HCT116 (cell line): ENCODE measurements at regions not wholly inside any gene's neighbourhood (a gene's known extent, or its start where the extent isn't known, plus 50 kb on each side); places are given as distances from the start of the nearest gene placed in this dataset.

Experiments used
- ATAC-seq: fragments of 200-7000 bp; cut with Tn5 transposase; 2 replicates; pipeline ENCODE4 v1.9.1; 2020; ENCODE audit warnings: mild to moderate bottlenecking, moderate library complexity
- BruUV-seq: library from RNA; stranded (reverse); fragments of 400-500 nt; replicated peaks from 2 replicates; lab custom pipeline; 2021; lab: Mats Ljungman, UMichigan
- CTCF ChIA-PET: fragments of 300-600 bp; sonication (Branson Sonifier 250); formaldehyde crosslinking; loops from one replicate; lab custom pipeline; 2021; ENCODE audit warnings: antibody characterized with exemption; lab: Charles Lee
- POLR2A ChIA-PET: fragments of 300-600, 350-600 bp; sonication (Branson Sonifier 250); formaldehyde crosslinking; loops from one replicate; lab custom pipeline; 2021; ENCODE audit warnings: antibody characterized with exemption; lab: Charles Lee
- RAD21 ChIA-PET, 2 experiments: fragments of 300-600 bp; sonication (Branson Sonifier 250); formaldehyde crosslinking; loops; one replicate each; lab custom pipeline; 2023; ENCODE audit warnings: low total read pairs in 2 of 2; ENCODE audit not compliant: uncharacterized antibody in 2 of 2, unreplicated experiment in 2 of 2, low non-redundant PET in 1 of 2; lab: Charles Lee
- DNase-seq: peaks from one replicate; pipeline ENCODE4 v3.0.0-alpha.2; 2010; ENCODE audit warnings: low read depth, low spot score
- H2AFZ ChIP-seq: fragments of 200-600 bp; shearing (Covaris generic), sonication (generic); 2 replicates; pipeline ENCODE4 v1.6.1; 2017; ENCODE audit warnings: low read depth, mixed run types, mixed read lengths, antibody characterized with exemption, low read length; ENCODE audit not compliant: poor library complexity, severe bottlenecking
- H3K27ac ChIP-seq: 2 replicates; pipeline ENCODE4 v1.5.1; 2012; ENCODE audit warnings: low read depth, low read length
- H3K27me3 ChIP-seq: fragments of 200-600 bp; sonication (generic); 2 replicates; pipeline ENCODE4 v1.6.1; 2016; ENCODE audit warnings: mixed run types, low read length, mixed read lengths; ENCODE audit not compliant: insufficient read depth
- H3K36me3 ChIP-seq, 2 experiments: fragments of 200-500 bp in 1 of 2; fragments of 200-600 bp in 1 of 2; sonication (Bioruptor generic) in 1 of 2; sonication (generic) in 1 of 2; 2 replicates each; pipeline versions ENCODE4 v1.5.1 to v1.6.1; 2014 to 2016; ENCODE audit warnings: low read length in 2 of 2, inconsistent platforms in 1 of 2, mixed read lengths in 1 of 2, mixed run types in 1 of 2; ENCODE audit not compliant: insufficient read depth in 2 of 2, control insufficient read depth in 1 of 2
- H3K4me1 ChIP-seq, 2 experiments: fragments of 200-600 bp in 1 of 2; sonication (generic) in 1 of 2; 2 replicates each; pipeline versions ENCODE4 v1.5.1 to v1.6.1; 2012 to 2017; ENCODE audit warnings: low read length in 2 of 2, inconsistent platforms in 1 of 2, mild to moderate bottlenecking in 1 of 2, mixed read lengths in 1 of 2, mixed run types in 1 of 2, moderate library complexity in 1 of 2; ENCODE audit not compliant: insufficient read depth in 2 of 2, control insufficient read depth in 1 of 2
- H3K4me2 ChIP-seq: fragments of 200-600 bp; sonication (generic); 2 replicates; pipeline ENCODE4 v1.6.1; 2017; ENCODE audit warnings: mixed run types, low read length, mixed read lengths
- H3K4me3 ChIP-seq, 2 experiments: fragments of 200-600 bp in 1 of 2; sonication (generic) in 1 of 2; replicated peaks in 1 of 2; 2 replicates each; pipeline ENCODE4 v1.5.1; 2011 to 2016; ENCODE audit warnings: low read length in 2 of 2, control low read depth in 1 of 2, low read depth in 1 of 2, mild to moderate bottlenecking in 1 of 2, mixed read lengths in 1 of 2, mixed run types in 1 of 2
- H3K79me2 ChIP-seq: fragments of 200-600 bp; sonication (generic); 2 replicates; pipeline ENCODE4 v1.6.1; 2017; ENCODE audit warnings: mild to moderate bottlenecking, mixed run types, low read length, moderate library complexity, mixed read lengths; ENCODE audit not compliant: insufficient read depth
- H3K9ac ChIP-seq: fragments of 200-600 bp; sonication (generic); 2 replicates; pipeline ENCODE4 v1.6.1; 2016; ENCODE audit warnings: low read length, mixed read lengths
- H3K9me2 ChIP-seq: fragments of 200-600 bp; sonication (generic), shearing (Covaris generic); 2 replicates; pipeline ENCODE4 v1.6.1; 2017; ENCODE audit warnings: mixed run types, mild to moderate bottlenecking, moderate library complexity; ENCODE audit not compliant: insufficient read depth
- H3K9me3 ChIP-seq, 2 experiments: fragments of 200-500 bp in 1 of 2; fragments of 200-600 bp in 1 of 2; sonication (Bioruptor generic) in 1 of 2; sonication (generic) in 1 of 2; 2 replicates each; pipeline ENCODE4 v1.6.1; 2014 to 2017; ENCODE audit warnings: low read length in 2 of 2, mixed read lengths in 2 of 2, inconsistent platforms in 1 of 2, low read depth in 1 of 2, mild to moderate bottlenecking in 1 of 2, mixed run types in 1 of 2, moderate library complexity in 1 of 2; ENCODE audit not compliant: control insufficient read depth in 1 of 2, insufficient read depth in 1 of 2
- H4K20me1 ChIP-seq: fragments of 200-600 bp; sonication (generic), shearing (Covaris generic); 2 replicates; pipeline ENCODE4 v1.6.1; 2017; ENCODE audit warnings: mixed run types, mild to moderate bottlenecking, moderate library complexity; ENCODE audit not compliant: insufficient read depth
- CBX3 ChIP-seq: IDR thresholded peaks from 2 replicates; pipeline ENCODE4 v1.6.1; 2012; ENCODE audit warnings: low read depth
- CEBPB ChIP-seq: IDR thresholded peaks from 2 replicates; pipeline ENCODE4 v1.6.1; 2012; ENCODE audit warnings: low read depth
- EGR1 ChIP-seq: IDR thresholded peaks from 2 replicates; pipeline ENCODE4 v1.6.1; 2012; ENCODE audit warnings: low read depth
- ELF1 ChIP-seq: IDR thresholded peaks from 2 replicates; pipeline ENCODE4 v1.6.1; 2012; ENCODE audit warnings: low read depth, borderline replicate concordance
- EZH2 ChIP-seq: fragments of 200-600 bp; sonication (generic); IDR thresholded peaks from 2 replicates; pipeline ENCODE4 v1.6.1; 2017; ENCODE audit warnings: antibody characterized with exemption, mixed run types
- EZH2phosphoT487 ChIP-seq: fragments of 200-600 bp; IDR thresholded peaks from 2 replicates; pipeline ENCODE4 v1.6.1; 2018; ENCODE audit warnings: antibody characterized with exemption, borderline replicate concordance
- FOSL1 ChIP-seq: IDR thresholded peaks from 2 replicates; pipeline ENCODE4 v1.6.1; 2012; ENCODE audit warnings: low read depth
- POLR2A ChIP-seq: IDR thresholded peaks from 2 replicates; pipeline ENCODE4 v1.7.0; 2011; ENCODE audit warnings: borderline replicate concordance; ENCODE audit not compliant: insufficient read depth, insufficient read length; ENCODE audit errors: extremely low read depth
- POLR2AphosphoS5 ChIP-seq: IDR thresholded peaks from 2 replicates; pipeline ENCODE4 v1.6.1; 2011; ENCODE audit warnings: mild to moderate bottlenecking, low read depth, low read length, moderate library complexity
- SIN3A ChIP-seq: IDR thresholded peaks from 2 replicates; pipeline ENCODE4 v1.6.1; 2012; ENCODE audit warnings: low read depth
- SP1 ChIP-seq: IDR thresholded peaks from 2 replicates; pipeline ENCODE4 v1.6.1; 2012; ENCODE audit warnings: low read depth
- TCF7L2 ChIP-seq: IDR thresholded peaks from 2 replicates; pipeline ENCODE4 v1.7.0; 2011; ENCODE audit warnings: borderline replicate concordance, inconsistent platforms; ENCODE audit not compliant: insufficient read depth, insufficient read length; ENCODE audit errors: extremely low read depth
- YY1 ChIP-seq: IDR thresholded peaks from 2 replicates; pipeline ENCODE4 v1.6.1; 2011; ENCODE audit warnings: low read length, low read depth, moderate library complexity, mild to moderate bottlenecking; ENCODE audit not compliant: insufficient replicate concordance; ENCODE audit errors: extremely low read depth
- ZFX ChIP-seq: fragments of 450-650 bp; IDR thresholded peaks from 2 replicates; pipeline ENCODE4 v1.6.1; 2017
- intact Hi-C: fragments of 100-400 bp; cut with micrococcal nuclease; formaldehyde crosslinking; loops from 2 replicates; pipeline ENCODE4 v1.10.0; 2022
- TF ChIP-seq, protein P1 (sequence below): IDR thresholded peaks from 2 replicates; pipeline ENCODE4 v1.6.1; 2011; ENCODE audit warnings: mild to moderate bottlenecking, low read length, moderate library complexity; ENCODE audit not compliant: insufficient replicate concordance; ENCODE audit errors: extremely low read depth
- TF ChIP-seq, protein P2 (sequence below): IDR thresholded peaks from 2 replicates; pipeline ENCODE4 v1.6.1; 2012
- TF ChIP-seq, protein P3 (sequence below), 3 experiments: fragments of 200-600 bp in 1 of 3; sonication (generic) in 1 of 3; IDR thresholded peaks in 2 of 3; conservative IDR thresholded peaks in 1 of 3; 2 replicates each; pipeline ENCODE4 v1.5.1; 2012 to 2017; ENCODE audit warnings: low read depth in 2 of 3, low read length in 2 of 3, antibody characterized with exemption in 1 of 3, borderline replicate concordance in 1 of 3, control low read depth in 1 of 3, mild to moderate bottlenecking in 1 of 3, mixed read lengths in 1 of 3, mixed run types in 1 of 3, moderate library complexity in 1 of 3; ENCODE audit not compliant: insufficient read depth in 1 of 3
- TF ChIP-seq, protein P4 (sequence below): IDR thresholded peaks from 2 replicates; pipeline ENCODE4 v1.6.1; 2012

DNA sequence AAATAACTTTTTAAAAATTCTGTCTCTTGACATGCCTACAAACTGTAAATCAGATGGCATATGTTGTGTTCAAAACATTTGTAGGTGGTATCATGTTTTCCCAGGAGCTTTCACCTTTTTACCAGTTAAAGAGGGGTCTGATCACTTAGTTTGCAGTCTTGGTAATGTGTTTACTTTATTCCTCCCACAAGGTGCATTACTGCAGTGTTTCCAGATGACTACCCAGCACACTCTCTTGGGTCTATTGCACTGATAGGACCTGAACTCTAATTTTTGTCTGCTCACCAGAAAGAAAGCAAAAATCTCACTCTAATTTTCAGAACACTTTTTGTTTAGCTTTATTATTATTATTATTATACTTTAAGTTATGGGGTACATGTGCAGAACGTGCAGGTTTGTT lies 734.1 kb downstream of the GBE1 start:
- H3K4me2 ChIP-seq: no peak overlapping the region
- ChIA-PET POLR2A (no interaction called here), RAD21 (no interaction called here), CTCF (no interaction called here)
- no peak overlapping the region for H2AFZ ChIP-seq
- peaks cover 4 to 16% of the 10 kb centered on the region in 2 experiments; a peak in 2 of 4 replicates for H3K9me3 ChIP-seq
- TF ChIP-seq TCF7L2: no peak
- TF ChIP-seq ELF1: no peak
- TF ChIP-seq EZH2phosphoT487: no peak
- no peak for TF ChIP-seq YY1
- TF ChIP-seq, protein P1, sequence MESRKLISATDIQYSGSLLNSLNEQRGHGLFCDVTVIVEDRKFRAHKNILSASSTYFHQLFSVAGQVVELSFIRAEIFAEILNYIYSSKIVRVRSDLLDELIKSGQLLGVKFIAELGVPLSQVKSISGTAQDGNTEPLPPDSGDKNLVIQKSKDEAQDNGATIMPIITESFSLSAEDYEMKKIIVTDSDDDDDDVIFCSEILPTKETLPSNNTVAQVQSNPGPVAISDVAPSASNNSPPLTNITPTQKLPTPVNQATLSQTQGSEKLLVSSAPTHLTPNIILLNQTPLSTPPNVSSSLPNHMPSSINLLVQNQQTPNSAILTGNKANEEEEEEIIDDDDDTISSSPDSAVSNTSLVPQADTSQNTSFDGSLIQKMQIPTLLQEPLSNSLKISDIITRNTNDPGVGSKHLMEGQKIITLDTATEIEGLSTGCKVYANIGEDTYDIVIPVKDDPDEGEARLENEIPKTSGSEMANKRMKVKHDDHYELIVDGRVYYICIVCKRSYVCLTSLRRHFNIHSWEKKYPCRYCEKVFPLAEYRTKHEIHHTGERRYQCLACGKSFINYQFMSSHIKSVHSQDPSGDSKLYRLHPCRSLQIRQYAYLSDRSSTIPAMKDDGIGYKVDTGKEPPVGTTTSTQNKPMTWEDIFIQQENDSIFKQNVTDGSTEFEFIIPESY: no peak
- TF ChIP-seq ZFX: no peak
- no peak for TF ChIP-seq POLR2A
- TF ChIP-seq SP1: no peak
- TF ChIP-seq, protein P2, sequence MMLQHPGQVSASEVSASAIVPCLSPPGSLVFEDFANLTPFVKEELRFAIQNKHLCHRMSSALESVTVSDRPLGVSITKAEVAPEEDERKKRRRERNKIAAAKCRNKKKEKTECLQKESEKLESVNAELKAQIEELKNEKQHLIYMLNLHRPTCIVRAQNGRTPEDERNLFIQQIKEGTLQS: no peak
- TF ChIP-seq, protein P3, sequence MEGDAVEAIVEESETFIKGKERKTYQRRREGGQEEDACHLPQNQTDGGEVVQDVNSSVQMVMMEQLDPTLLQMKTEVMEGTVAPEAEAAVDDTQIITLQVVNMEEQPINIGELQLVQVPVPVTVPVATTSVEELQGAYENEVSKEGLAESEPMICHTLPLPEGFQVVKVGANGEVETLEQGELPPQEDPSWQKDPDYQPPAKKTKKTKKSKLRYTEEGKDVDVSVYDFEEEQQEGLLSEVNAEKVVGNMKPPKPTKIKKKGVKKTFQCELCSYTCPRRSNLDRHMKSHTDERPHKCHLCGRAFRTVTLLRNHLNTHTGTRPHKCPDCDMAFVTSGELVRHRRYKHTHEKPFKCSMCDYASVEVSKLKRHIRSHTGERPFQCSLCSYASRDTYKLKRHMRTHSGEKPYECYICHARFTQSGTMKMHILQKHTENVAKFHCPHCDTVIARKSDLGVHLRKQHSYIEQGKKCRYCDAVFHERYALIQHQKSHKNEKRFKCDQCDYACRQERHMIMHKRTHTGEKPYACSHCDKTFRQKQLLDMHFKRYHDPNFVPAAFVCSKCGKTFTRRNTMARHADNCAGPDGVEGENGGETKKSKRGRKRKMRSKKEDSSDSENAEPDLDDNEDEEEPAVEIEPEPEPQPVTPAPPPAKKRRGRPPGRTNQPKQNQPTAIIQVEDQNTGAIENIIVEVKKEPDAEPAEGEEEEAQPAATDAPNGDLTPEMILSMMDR (IDR thresholded peaks at IDR 0.05 in 2 of 3, conservative IDR thresholded peaks at IDR 0.05 in 1 of 3; ENCODE audit: borderline replicate concordance in 1 of 3, insufficient read depth in 1 of 3, low read depth in 2 of 3, low read length in 2 of 3): no peak
- TF ChIP-seq CBX3: no peak
- TF ChIP-seq, protein P4, sequence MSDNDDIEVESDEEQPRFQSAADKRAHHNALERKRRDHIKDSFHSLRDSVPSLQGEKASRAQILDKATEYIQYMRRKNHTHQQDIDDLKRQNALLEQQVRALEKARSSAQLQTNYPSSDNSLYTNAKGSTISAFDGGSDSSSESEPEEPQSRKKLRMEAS: no peak
- TF ChIP-seq SIN3A: no peak
- no peak for TF ChIP-seq EZH2
- no peak for TF ChIP-seq CEBPB
- TF ChIP-seq EGR1: no peak
- TF ChIP-seq FOSL1: no peak
- no peak for TF ChIP-seq POLR2AphosphoS5
- no peaks in the 10 kb centered on the region for H3K4me1 ChIP-seq
- no TSS peak for BruUV-seq
- no peaks in the 10 kb centered on the region for H3K9me2 ChIP-seq
- no peak for DNase-seq
- H3K27me3 ChIP-seq: no peaks in the 10 kb centered on the region
- no peak overlapping the region for H3K4me3 ChIP-seq
- H3K9ac ChIP-seq: no peak overlapping the region
- H3K79me2 ChIP-seq: no peaks in the 10 kb centered on the region
- intact Hi-C loops: no loop called here
- H3K27ac ChIP-seq: no peak overlapping the region
- no peak for ATAC-seq
- H3K36me3 ChIP-seq: no peaks in the 10 kb centered on the region
- no peaks in the 10 kb centered on the region for H4K20me1 ChIP-seq
